DOHH2 (cell line): ENCODE measurements at regions not wholly inside any gene's neighbourhood (a gene's known extent, or its start where the extent isn't known, plus 50 kb on each side); places are given as distances from the start of the nearest gene placed in this dataset.

ENCODE experiments used
- CTCF ChIP-seq: fragments of 200-600 bp; sonication (generic); IDR thresholded peaks from one replicate; pipeline ENCODE4 v1.5.1; 2014; ENCODE audit warnings: antibody characterized with exemption, mild to moderate bottlenecking, low read depth, low read length; ENCODE audit not compliant: poor library complexity, severe bottlenecking
- EZH2phosphoT487 ChIP-seq: fragments of 200-600 bp; sonication (generic); IDR thresholded peaks from 2 replicates; pipeline ENCODE4 v1.6.1; 2017; ENCODE audit warnings: borderline replicate concordance, mild to moderate bottlenecking, antibody characterized with exemption, low read length, moderate library complexity, mixed read lengths

GRCh38 chr2:146821836-146822316 is 1023.0 kb upstream of the ACVR2A start:
- no peak for TF ChIP-seq CTCF
- TF ChIP-seq EZH2phosphoT487, result no peak
